Activated CD4-positive, alpha-beta T cell treated with anti-CD3 and anti-CD28 coated beads for 4 hours (primary cell): ENCODE measurements at regions not wholly inside any gene's neighbourhood (a gene's known extent, or its start where the extent isn't known, plus 50 kb on each side); places are given as distances from the start of the nearest gene placed in this dataset.

ENCODE experiments used
- DNase-seq, 2 donors: peaks; one replicate each; pipeline ENCODE4 v3.0.0-alpha.2; 2020

DNA sequence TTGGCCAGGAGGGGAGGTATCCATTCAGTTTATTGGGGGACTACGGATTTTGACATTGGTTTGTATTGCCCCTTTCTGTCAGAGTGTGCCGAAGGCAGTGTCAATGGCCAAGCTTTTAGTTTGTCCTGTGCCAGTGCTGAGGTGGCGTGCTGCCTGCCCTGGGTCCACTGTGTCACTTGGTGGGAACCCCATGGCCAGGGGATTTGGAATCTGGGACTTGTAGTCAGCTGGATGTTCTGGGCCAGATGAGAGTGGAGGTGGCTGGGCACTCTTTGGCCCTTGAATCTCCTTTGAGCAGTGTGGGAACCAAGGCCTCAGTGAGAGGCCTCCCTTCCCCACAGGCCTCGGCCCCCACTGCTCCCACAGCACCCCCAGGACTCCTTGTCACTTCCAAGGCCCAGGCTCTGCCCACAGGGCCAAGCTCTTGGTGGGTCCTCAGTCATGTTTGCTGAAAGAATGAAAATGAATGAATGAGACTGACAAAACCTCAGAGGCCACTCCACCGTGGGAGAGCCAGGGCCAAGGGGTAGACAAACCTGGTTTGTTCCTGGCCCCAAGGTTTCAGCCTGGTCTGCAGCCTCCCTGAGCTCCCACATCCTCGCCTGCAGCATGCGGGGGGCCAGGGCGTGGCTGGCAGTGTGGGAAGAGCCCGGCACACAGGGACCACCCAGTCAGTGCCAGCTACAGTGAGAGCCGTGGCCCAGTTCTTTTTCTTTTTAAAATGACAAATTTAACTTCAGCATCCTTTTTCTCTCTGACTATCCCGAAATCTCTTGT, 412.2 kb downstream of the MATN1 start:
- no peak for DNase-seq

DNA sequence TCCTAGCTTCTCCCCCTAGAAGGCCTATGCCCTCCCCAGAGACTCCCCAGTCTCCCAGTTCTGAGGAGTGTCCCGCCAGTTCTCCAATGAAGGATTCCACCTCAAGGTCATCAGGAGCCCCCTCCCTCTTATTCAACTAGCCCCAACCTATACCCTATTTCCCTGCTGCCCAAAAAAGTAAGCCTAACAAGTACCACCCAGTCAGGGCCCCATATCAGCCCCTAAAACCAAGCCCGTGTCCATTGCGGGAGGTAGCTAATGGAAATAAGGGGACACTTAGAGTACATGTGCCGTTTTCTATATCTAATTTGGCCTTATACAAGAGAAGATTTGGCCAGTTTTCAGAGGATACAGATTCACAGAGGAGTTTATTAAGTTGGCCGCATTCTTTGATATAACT, 416.2 kb downstream of the MATN1 start:
- no peak for DNase-seq

DNA sequence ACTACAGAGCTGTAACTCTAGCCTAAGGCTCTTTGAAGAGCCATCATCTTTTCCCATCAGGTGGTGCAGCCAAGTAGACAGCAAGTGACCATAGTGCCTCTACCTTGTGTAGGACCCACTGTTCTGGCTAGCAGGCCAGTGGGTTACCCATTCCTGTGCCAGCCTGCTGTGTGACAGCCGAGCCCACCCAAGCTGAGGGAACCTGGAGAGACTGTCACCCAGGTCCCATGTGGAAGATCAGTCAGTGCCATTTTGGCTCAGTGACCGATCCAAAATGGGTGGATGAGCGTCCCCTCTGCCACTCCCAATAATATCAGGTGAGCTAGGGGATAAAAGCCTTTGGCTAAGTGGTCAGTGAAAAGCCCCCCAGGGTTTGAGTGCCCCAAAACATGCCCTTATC, 417.9 kb downstream of the MATN1 start:
- no peak for DNase-seq

DNA sequence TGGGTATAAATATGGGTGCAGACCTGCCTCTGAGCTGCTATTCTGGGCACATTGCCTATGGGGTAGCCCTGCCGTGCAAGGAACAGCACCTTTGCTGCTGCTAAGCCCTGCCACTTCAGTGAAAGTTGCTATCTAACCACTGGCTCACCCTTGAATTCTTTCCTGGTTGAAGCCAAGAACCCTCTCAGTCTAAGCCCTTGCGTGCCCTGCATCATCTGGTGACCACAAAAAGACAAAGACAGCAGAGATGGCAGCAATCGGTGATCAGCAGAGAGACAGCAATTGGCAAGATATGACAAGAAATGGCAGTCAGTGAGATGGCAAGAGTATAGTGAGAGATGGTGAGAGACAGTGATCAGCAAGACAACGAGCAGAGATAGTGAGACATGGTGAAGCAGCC, 418.3 kb downstream of the MATN1 start:
- no peak for DNase-seq

DNA sequence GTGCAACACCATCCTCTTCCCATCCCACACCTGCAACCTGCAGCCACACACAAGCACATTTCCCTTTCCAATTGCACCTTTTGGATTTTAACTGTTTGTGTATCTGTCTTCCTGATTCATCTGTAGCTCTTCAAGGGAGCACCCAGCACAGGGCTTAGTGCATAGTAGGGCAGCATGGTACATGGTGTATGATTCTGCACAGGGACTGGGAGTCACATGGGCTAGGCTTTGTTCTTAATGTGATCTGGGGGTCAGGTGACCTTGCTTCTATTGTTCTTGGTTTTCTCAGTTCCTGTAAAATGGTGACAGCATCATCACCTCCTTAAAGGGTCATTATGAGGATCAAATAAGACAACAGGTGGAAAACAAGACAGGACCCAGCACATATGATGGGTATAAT, 419.3 kb downstream of the MATN1 start:
- no peak for DNase-seq

DNA sequence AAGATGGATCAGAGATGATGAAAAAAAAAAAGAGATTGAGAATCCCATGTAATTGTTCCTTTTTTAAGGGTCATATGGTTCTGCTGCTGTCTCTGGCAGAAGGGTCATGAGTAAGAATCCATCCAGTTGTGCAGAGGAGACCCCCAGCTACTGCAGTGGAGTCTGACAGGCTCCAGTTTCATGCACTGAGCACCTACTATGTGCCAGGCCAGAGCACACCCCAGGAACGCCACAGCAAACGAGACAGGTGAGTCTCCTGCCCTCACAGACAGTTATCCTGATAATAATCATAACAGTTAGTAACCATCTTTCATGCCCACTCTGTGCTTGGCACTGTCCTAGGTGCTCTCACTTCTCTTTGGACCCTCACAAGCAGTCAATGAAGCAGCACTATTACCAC, 420.0 kb downstream of the MATN1 start:
- no peak for DNase-seq

DNA sequence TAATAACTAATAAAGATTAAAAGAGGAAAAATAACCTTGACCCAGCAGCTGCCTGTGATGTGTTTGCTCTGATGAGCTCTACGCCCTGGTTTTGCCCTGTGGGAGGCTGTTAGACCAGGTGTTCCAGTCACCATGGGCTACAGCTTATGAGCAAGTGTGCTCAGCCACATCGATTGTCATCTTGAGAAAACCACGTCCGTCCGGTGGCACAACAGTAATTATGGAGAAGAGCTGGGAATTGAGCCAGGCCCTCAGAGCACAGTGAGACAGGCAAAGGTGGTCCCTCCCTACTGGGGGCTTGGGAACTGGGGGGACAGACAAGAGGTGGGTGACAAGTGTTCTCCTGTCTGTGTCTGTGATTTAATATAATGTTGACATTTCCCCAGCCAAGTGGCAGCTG, 420.5 kb downstream of the MATN1 start:
- no peak for DNase-seq

DNA sequence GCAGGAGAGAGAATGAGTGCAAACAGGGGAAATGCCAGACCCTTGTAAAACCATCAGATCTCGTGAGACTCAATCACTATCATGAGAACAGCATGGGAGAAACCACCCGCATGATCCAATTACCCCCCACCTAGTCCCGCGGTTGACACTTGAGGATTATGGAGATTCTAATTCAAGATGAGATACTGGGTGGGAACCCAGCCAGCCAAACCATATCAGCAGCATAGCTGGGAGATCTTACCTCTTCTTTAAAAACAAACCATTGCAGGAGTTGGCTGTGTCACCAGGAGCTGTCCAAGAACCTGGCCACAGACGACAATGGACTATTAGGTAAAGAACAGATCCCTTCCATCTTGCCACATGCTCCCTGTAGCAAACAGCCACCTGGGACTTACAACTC, 422.7 kb downstream of the MATN1 start:
- DNase-seq: no peak

DNA sequence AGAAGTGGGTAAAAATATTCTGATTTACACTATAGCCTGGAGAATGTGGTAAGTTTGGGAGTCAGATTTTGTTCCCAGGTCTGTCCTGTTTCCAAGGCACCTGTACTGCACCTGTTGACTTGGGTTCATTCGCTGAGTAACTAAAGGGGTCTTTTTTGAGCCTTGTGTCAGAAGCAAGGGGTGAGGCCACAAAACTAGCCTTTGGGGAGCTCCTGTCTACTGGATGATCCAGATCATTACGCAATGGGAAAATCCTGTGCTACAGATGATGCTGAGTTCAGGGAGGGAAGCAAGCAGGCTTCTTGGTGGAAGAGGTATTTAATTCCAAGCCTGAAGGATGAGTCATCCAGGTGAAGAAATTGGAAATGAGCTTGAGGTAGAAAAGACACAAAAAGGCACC, 424.0 kb downstream of the MATN1 start:
- no peak for DNase-seq

DNA sequence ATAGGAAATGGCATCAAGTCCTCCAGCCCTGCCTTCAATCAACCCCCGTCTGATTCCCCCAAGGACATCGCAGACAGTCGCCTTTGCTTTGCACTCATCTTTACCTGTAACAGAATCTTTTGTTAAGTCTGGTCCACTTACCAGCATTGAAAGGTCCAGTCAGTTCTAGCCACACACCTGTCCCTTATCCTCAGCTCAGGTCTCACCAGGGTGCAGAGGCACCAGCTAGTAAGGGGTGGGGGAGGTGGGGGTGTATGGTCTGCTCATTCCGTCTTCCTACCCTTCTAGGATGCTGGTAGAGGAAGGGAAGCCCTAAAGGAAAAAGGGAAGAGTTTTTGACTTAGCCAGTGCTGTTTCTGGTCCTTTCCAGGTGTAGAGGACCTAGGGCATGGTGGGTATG, 427.7 kb downstream of the MATN1 start:
- DNase-seq: no peak

DNA sequence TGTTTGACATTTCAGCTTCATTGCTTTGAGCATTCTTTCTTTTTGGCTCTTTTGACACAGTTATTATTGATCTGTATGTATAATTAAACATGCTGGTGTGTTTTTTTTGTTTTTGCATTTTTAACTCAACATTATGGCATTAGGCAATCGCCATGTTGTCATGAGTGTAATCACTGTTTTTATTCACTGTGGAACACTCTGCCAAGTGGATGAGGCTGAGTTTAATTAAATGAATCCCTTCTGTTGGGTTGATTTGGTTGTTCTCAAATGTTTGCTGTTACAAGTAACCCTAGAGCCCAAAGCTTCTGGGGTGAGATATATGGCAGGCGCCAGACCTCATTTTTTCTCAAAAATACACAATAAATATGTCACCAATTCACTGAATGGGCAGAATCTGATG, 428.1 kb downstream of the MATN1 start:
- no peak for DNase-seq

DNA sequence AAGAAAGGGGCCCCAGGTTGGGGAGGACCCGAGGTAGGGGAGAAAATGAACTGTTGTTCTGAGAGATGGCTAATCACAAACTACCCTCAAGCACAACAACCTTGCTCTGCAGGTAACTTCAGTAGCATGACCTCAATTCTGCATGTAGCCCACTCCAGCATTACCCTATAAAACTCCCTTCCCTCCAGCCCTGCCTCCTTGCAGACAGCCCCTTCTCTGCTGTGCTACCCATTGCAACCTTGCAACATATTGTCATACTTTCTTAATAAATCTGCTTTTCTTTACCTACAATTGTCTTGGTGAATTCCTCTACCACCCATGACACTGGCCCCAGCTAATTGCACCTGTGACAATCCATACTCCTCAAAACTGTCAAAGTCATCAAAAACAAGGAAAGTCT, 428.9 kb downstream of the MATN1 start:
- no peak for DNase-seq

DNA sequence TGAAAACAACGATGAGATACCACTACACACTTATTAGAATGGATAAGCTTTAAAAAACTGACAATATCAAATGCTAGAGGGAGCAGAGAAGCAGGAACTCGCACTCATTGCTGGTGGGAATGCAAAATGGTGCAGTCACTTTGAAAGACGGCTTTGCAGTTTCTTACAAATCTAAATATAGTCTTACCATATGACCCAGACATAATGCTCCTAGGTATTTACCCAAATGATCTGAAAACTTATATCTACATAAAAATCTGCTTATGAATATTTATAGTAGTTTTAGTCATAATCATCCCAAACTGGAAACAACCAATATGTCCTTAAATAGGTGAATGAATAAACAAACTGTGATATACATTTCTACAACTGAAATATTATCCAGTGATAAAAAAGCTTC, 430.9 kb downstream of the MATN1 start:
- DNase-seq: no peak

DNA sequence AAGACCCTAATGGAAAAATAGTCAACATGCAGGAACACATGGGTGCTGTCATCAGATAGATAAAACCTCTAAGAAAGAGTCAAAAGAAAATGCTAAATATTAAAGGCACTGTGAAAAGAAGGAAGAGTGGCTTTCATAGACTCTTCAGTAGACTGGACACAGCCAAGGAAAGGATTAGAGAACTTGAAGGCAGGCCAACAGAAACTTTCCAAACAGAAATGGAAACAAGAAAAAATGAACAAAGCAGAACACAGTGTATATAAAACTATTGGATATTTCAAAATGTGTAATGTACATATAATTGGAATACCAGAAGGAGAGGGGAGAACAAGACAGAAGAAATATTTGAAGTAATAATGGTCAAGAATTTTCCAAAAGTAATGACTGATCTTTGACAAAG, 431.9 kb downstream of the MATN1 start:
- DNase-seq: no peak

DNA sequence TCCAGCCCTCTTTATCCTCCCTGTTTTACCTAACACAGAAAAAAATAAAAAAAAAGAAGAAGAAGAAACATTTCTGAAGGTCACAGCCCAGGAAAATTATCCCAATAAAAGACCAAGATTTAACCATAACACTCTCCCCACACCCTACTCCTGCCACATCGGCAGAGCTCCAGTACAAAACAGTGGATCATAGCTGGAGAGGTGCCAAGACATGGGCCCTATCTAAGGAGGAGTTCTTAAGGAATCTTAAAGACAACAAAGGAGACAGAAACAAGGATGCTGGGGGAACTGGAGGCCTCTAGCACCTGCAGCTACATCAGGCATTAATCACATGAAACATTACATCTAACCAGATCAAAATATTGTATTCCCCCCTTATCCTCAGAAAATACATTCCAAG, 432.8 kb downstream of the MATN1 start:
- DNase-seq: no peak

DNA sequence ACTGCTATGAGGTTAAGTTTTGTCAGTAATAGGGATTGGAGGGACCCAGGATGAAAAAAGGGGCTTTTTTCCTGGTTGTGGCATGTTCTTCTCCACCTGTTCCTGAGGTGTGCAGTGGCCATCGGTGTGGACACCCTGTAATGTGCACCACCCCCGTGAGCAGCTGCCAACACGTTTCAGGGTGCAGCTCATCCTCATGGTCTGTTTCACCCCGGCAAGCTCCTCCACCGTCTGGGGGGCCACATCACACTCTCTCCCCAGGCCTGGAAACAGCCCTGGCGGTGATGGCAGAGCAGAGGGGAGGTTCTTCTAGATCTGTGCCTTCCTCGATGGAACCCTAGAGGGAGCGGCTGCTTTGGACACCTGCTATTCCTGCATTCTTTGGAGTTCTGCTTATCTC, 435.4 kb downstream of the MATN1 start:
- DNase-seq: no peak

DNA sequence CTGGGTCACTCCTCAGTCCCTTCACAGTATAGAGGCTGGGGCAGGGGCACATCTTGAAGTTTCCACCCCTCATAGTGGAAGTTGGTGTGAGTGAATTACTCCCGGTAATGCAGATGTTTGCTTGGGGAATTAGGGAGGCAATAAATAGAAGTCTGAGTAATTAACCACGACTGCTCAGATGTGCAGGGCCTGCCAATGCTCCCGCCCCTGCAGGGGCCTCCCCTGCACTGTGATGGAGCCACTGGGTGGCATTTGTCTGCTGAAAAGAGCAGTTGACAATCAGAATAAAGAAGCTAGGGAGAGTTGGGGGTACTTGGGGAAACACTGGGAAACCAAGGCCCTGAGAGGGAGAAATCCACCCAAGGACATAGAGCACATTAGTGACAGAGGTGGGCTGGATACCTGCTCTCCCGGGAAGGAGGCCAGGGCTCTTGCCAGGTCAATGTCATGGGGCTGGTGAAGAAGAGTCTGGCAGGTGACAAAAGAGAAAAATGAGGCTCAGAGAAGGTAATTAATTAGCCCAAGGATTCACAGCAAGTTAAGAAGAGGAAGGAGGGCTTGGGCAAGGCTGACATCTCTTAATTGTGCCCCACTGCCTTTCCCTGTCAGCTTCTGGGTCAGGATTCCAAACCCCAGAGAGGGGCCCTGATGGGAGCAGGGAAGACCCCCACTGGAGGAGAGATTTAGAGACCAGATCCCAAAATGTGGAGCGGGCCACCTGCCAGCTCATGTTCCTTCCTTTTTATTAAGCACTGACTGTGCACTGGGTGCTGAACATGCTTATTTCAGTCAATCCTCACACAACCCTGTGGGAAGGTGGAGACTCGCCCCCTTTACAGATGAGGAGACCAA, 436.2 kb downstream of the MATN1 start:
- no peak for DNase-seq

DNA sequence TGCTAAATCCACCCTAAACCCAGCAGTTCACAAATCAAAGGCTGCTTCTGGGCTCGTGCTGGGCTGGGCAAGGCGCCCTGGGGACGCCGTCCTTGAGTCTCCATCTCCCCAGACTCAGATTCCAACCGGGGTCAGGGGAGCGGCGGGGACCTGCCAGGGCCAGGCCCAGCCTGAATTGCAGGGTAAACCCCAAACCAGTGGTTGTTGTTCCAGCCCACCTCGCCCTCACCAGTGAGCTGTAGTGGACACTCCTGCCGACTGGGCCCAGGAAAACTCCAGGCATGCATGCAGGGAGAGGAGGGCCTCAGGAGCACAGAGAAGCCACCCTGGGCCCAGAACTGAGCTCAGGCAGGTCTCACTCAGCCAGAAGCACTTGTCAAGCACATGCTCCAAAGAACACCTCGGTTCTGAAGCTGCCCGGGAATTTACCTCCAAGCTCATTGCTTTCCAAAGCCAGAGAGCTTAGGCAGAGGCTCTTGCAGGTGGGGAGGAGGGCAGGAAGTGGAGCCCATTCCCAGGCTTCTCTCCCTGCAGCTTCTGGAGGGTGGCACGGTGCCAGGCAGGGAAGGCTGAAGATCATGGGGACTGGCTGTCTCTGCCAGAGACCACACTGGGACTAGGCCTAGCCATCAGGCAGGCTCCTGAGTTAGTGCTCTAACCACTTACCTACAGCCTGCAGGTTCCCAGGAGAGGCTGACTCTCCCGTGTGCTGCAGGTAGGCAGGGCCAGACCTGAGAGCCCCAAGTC, 437.0 kb downstream of the MATN1 start:
- DNase-seq: no peak

DNA sequence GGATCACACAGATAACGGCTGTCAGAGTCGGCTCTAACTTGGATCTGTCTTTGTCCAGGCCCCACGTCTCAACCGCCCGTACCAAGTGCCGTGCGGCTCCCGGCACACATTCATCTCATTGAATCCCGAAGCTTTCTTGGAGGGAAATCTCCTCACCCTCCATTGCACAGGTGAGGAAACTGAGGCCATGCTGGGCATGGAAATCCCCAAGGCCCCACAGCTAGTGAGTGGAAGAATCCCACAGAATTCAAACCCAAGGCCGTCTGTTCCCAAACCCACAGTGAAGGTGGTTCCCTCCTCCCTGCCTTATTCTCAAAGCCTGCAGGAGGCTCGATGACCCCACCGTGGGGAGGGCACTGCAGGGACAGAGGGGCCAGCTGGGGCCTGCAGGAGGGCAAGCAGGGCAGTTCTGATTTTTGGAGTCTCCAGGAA, 437.9 kb downstream of the MATN1 start:
- DNase-seq: no peak

DNA sequence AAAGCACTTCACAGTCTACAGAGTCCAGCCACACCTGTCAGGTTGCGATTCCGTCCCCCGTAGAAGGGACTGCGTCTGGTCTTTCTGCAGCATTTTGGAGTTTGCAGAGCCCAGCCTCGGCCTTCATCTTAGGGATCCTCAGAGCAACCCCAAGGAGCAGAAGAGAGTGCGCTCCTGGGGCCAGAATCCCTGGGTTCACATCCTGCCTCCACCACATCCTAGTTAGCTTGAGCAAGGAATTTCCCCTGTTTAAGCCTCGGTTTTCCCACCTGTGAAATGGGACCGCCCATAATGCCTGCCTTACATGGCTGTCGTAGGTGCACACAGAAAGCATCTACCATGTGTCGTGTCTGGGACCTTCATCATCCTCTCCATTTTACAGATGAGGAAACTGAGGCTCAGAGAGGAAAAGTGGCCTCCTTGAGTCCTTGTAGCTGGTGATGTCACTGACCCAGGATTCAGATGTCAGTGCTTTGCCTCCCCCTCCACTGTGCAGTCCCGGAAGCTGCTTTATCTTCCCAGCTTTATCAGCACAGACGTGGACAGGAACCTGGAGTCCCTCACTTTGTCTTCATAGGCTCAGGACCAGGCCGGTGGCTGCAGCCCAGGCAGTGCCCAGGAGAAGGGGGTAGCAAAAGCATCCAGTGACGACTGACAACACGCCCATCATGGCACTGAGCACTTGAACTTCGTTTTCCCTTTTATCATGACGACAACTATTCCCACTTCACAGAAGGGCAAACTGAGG, 438.5 kb downstream of the MATN1 start:
- no peak for DNase-seq

DNA sequence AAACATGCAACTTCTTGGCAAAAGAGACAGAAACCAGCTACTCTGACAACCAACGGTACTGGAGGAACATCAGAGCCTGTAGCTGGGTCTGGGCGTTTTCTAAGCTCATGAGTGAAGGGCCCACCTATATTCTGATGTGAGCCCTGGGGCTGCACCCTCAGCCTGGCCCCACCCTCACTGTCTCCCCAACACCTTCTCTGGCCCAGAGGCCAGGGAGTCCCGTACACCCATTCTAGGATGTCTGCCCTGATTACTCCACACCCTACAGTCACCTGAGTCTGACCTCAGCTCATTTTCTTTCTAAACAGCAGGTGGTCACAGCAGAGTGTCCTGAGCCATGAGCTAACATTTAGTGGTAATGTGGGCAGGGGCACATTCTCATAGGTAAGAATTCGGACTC, 439.2 kb downstream of the MATN1 start:
- no peak for DNase-seq

DNA sequence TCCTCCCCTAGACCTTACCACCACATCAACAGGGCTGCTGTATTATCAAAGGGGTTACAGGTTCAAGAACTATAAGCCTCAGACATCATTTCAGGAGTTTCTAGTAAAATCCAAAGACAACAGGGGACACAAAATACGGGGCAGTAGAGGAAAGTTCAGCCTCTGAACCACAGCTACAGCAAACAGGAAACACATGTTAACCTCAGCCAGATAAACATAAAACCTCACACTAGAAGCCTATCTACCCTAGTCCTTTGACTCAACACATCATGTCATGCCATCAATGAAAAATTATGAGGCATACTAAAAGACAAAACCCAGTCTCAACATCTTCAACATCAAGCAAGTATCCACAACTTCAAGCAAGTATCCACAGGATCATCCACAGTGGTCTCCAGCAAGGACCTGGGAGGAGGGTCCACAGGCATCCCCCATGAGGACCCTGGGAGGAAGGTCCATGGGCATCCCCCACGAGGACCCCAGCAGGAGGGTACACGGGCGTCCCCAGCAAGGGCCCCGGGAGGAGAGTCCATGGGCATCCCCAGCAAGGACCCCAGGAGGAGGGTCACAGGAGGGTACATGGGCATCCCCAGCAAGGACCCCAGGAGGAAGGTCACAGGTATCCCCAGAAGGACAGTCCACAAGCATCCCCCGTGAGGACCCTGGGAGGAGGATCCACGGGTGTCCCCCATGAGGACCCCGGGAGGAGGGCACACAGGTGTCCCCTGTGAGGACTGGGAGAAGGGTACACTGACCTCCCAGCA, 440.0 kb downstream of the MATN1 start:
- DNase-seq: no peak
